Activated T-cell treated with anti-CD3 and anti-CD28 coated beads for 4 hours (primary cell): ENCODE measurements at regions not wholly inside any gene's neighbourhood (a gene's known extent, or its start where the extent isn't known, plus 50 kb on each side); places are given as distances from the start of the nearest gene placed in this dataset.
"Not testable (repeated sequence)": the region's sequence is repeated elsewhere in the genome, so short reads cannot be mapped to it uniquely, and the experiment has no call there.

Experiments
- DNase-seq: peaks from one replicate; pipeline ENCODE4 v3.0.0-alpha.2; 2020

- DNase-seq = no peak
These were observed 269.4 kb upstream of the MVB12B start for GRCh38 chr9:126057121-126057825.

GRCh38 chr9:126058011-126058531 is 268.6 kb upstream of the MVB12B start:
- no peak for DNase-seq

GRCh38 chr9:126058591-126058990 is 268.0 kb upstream of the MVB12B start:
- DNase-seq = no peak

- DNase-seq = no peak
These were observed 265.1 kb upstream of the MVB12B start for GRCh38 chr9:126061575-126061974.

- no peak for DNase-seq
These were observed 264.3 kb upstream of the MVB12B start for GRCh38 chr9:126062158-126062886.

- DNase-seq = no peak
These were observed 263.3 kb upstream of the MVB12B start for GRCh38 chr9:126063326-126063725.

- no peak for DNase-seq
These were observed 260.5 kb upstream of the MVB12B start for GRCh38 chr9:126066131-126066530.

- DNase-seq = no peak
These were observed 259.4 kb upstream of the MVB12B start for GRCh38 chr9:126067031-126067734.

GRCh38 chr9:126068534-126069230 is 257.9 kb upstream of the MVB12B start:
- DNase-seq = no peak

GRCh38 chr9:126069400-126069955 is 257.2 kb upstream of the MVB12B start:
- no peak for DNase-seq

- DNase-seq = no peak
These were observed 256.5 kb upstream of the MVB12B start for GRCh38 chr9:126070058-126070655.

- no peak for DNase-seq
These were observed 255.4 kb upstream of the MVB12B start for GRCh38 chr9:126071076-126071750.

GRCh38 chr9:126077656-126078055 is 249.0 kb upstream of the MVB12B start:
- DNase-seq = not testable (repeated sequence)

GRCh38 chr9:126080641-126081040 is 246.0 kb upstream of the MVB12B start:
- DNase-seq = no peak

- no peak for DNase-seq
These were observed 244.9 kb upstream of the MVB12B start for GRCh38 chr9:126081746-126082145.

- no peak for DNase-seq
These were observed 242.6 kb upstream of the MVB12B start for GRCh38 chr9:126084008-126084407.

- no peak for DNase-seq
These were observed 241.9 kb upstream of the MVB12B start for GRCh38 chr9:126084696-126085095.

- DNase-seq = no peak
These were observed 241.5 kb upstream of the MVB12B start for GRCh38 chr9:126085170-126085569.

GRCh38 chr9:126088336-126088735 is 238.3 kb upstream of the MVB12B start:
- no peak for DNase-seq

GRCh38 chr9:126089789-126090188 is 236.8 kb upstream of the MVB12B start:
- no peak for DNase-seq

GRCh38 chr9:126093771-126094170 is 232.9 kb upstream of the MVB12B start:
- DNase-seq = no peak
